SK-N-SH treated with all-trans-retinoic acid at 6 μM for 48 hours (cell line): ENCODE measurements at regions not wholly inside any gene's neighbourhood (a gene's known extent, or its start where the extent isn't known, plus 50 kb on each side); places are given as distances from the start of the nearest gene placed in this dataset.

ENCODE experiments used
- ARNTL ChIP-seq: fragments of 450-650 bp; formaldehyde crosslinking; IDR thresholded peaks from 2 replicates; pipeline ENCODE4 v1.5.0; 2020; ENCODE audit warnings: low read depth, mild to moderate bottlenecking, moderate library complexity, borderline replicate concordance
- BACH2 ChIP-seq: fragments of 250-450 bp; sonication (Bioruptor Pico); IDR thresholded peaks from 2 replicates; pipeline ENCODE4 v1.9.0; 2021; ENCODE audit warnings: mild to moderate bottlenecking, borderline replicate concordance
- ESRRG ChIP-seq: fragments of 250-450 bp; sonication (Bioruptor Pico); IDR thresholded peaks from 2 replicates; pipeline ENCODE4 v1.6.1; 2021; ENCODE audit warnings: mild to moderate bottlenecking
- TCF4 ChIP-seq: fragments of 250-450 bp; sonication (Bioruptor Pico); IDR thresholded peaks from 2 replicates; pipeline ENCODE4 v1.8.0; 2021; ENCODE audit warnings: mild to moderate bottlenecking, moderate library complexity, borderline replicate concordance
- ZC3H10 ChIP-seq: fragments of 250-450 bp; sonication (Bioruptor Pico); IDR thresholded peaks from 2 replicates; pipeline ENCODE4 v1.5.1; 2021; ENCODE audit warnings: mild to moderate bottlenecking, moderate library complexity
- ZFP30 ChIP-seq: fragments of 450-650 bp; formaldehyde crosslinking; IDR thresholded peaks from 2 replicates; pipeline ENCODE4 v1.5.0; 2022; ENCODE audit warnings: mild to moderate bottlenecking, moderate library complexity
- ZNF565 ChIP-seq: fragments of 450-650 bp; formaldehyde crosslinking; conservative IDR thresholded peaks from 2 replicates; pipeline ENCODE4 v1.5.0; 2020; ENCODE audit warnings: low read depth, mild to moderate bottlenecking, moderate library complexity
- ZNF70 ChIP-seq: fragments of 450-650 bp; formaldehyde crosslinking; IDR thresholded peaks from 2 replicates; pipeline ENCODE4 v1.5.0; 2020; ENCODE audit warnings: mild to moderate bottlenecking, moderate library complexity
- TF ChIP-seq, protein P1 (sequence below): fragments of 250-450 bp; sonication (Bioruptor Pico); IDR thresholded peaks from 2 replicates; pipeline ENCODE4 v1.8.0; 2020; ENCODE audit warnings: mild to moderate bottlenecking, moderate library complexity, borderline replicate concordance
- TF ChIP-seq, protein P2 (sequence below): fragments of 250-450 bp; sonication (Bioruptor Pico); IDR thresholded peaks from 2 replicates; pipeline ENCODE4 v1.5.1; 2020; ENCODE audit warnings: low read depth, mild to moderate bottlenecking, moderate library complexity

DNA sequence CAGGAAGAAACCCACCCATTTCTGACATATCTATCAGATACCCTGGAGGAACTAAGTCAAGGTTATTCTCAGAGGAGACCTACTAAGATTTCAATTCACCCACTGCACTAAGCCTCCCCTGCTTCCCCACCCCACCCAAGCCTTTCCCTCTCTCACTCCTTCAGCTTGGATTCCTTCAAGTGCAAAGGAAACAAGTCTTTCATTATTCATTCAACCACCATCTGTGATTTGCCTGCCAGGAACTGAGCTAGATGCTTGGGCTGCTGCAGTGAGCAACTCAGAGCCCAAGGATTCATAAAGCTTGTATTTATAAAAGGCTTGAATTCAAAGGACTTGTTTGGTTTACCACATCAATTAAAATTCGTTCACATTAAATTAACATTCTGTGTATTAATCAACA lies 161.3 kb downstream of the GXYLT1 start:
- TF ChIP-seq ZNF70 (CRISPR knock-in tag), result no peak
- no peak for TF ChIP-seq BACH2
- no peak for TF ChIP-seq ZC3H10 (CRISPR knock-in tag)
- no peak for TF ChIP-seq ARNTL (CRISPR knock-in tag)
- TF ChIP-seq, protein P1, sequence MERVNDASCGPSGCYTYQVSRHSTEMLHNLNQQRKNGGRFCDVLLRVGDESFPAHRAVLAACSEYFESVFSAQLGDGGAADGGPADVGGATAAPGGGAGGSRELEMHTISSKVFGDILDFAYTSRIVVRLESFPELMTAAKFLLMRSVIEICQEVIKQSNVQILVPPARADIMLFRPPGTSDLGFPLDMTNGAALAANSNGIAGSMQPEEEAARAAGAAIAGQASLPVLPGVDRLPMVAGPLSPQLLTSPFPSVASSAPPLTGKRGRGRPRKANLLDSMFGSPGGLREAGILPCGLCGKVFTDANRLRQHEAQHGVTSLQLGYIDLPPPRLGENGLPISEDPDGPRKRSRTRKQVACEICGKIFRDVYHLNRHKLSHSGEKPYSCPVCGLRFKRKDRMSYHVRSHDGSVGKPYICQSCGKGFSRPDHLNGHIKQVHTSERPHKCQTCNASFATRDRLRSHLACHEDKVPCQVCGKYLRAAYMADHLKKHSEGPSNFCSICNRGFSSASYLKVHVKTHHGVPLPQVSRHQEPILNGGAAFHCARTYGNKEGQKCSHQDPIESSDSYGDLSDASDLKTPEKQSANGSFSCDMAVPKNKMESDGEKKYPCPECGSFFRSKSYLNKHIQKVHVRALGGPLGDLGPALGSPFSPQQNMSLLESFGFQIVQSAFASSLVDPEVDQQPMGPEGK (CRISPR knock-in tag), result no peak
- no peak for TF ChIP-seq ZNF565
- no peak for TF ChIP-seq ESRRG (CRISPR knock-in tag)
- no peak for TF ChIP-seq ZFP30 (CRISPR knock-in tag)
- TF ChIP-seq, protein P2, sequence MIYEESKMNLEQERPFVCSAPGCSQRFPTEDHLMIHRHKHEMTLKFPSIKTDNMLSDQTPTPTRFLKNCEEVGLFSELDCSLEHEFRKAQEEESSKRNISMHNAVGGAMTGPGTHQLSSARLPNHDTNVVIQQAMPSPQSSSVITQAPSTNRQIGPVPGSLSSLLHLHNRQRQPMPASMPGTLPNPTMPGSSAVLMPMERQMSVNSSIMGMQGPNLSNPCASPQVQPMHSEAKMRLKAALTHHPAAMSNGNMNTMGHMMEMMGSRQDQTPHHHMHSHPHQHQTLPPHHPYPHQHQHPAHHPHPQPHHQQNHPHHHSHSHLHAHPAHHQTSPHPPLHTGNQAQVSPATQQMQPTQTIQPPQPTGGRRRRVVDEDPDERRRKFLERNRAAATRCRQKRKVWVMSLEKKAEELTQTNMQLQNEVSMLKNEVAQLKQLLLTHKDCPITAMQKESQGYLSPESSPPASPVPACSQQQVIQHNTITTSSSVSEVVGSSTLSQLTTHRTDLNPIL (CRISPR knock-in tag), result no peak
- no peak for TF ChIP-seq TCF4 (CRISPR knock-in tag)
